HFFc6 (cell line): ENCODE measurements at regions not wholly inside any gene's neighbourhood (a gene's known extent, or its start where the extent isn't known, plus 50 kb on each side); places are given as distances from the start of the nearest gene placed in this dataset.

ENCODE experiments used
- DNase-seq: peaks from one replicate; pipeline ENCODE4 v3.0.0-alpha.2; 2018
- H3K27ac Mint-ChIP-seq: 2 replicates; pipeline ENCODE4 v1.8.0; 2020; ENCODE audit warnings: mild to moderate bottlenecking, mixed read lengths
- H3K27me3 Mint-ChIP-seq: 2 replicates; pipeline ENCODE4 v1.8.0; 2021; ENCODE audit warnings: mild to moderate bottlenecking, moderate library complexity, mixed read lengths; ENCODE audit not compliant: insufficient read depth
- H3K36me3 Mint-ChIP-seq: 2 replicates; pipeline ENCODE4 v1.8.0; 2021; ENCODE audit warnings: low read depth, mixed read lengths
- H3K4me1 Mint-ChIP-seq: 2 replicates; pipeline ENCODE4 v1.8.0; 2020; ENCODE audit warnings: low read depth, mixed read lengths
- H3K4me3 Mint-ChIP-seq: 2 replicates; pipeline ENCODE4 v1.8.0; 2020; ENCODE audit warnings: mild to moderate bottlenecking, moderate library complexity, mixed read lengths
- H3K9me3 Mint-ChIP-seq: 2 replicates; pipeline ENCODE4 v1.8.0; 2020; ENCODE audit warnings: mild to moderate bottlenecking, mixed read lengths
- CTCF ChIP-seq: fragments of 200-600 bp; sonication (generic); IDR thresholded peaks from 2 replicates; pipeline ENCODE4 v1.5.0; 2021; ENCODE audit warnings: antibody characterized with exemption, mild to moderate bottlenecking

GRCh38 chr6:88246654-88247053 is 80.5 kb upstream of the CNR1 start:
- no peak for DNase-seq
- H3K27me3 Mint-ChIP-seq, result no peaks in the 10 kb centered on the region
- H3K27ac Mint-ChIP-seq, result no peak overlapping the region
- no peaks in the 10 kb centered on the region for H3K4me1 Mint-ChIP-seq
- 0 out of 2 replicates have a peak, but pooled peaks cover 3% of the 10 kb centered on the region for H3K36me3 Mint-ChIP-seq
- TF ChIP-seq CTCF, result no peak
- no peak overlapping the region for H3K4me3 Mint-ChIP-seq
- H3K9me3 Mint-ChIP-seq, result peaks cover 25% of the 10 kb centered on the region

- Mint-ChIP-seq H3K36me3 (0 out of 2 replicates have a peak, but pooled peaks cover 3% of the 10 kb centered on the region), H3K27ac (no peak overlapping the region), H3K4me3 (no peak overlapping the region), H3K9me3 (peaks cover 25% of the 10 kb centered on the region), H3K27me3 (no peaks in the 10 kb centered on the region), H3K4me1 (no peaks in the 10 kb centered on the region)
- TF ChIP-seq CTCF, result no peak
- DNase-seq, result no peak
These were observed 78.6 kb upstream of the CNR1 start for GRCh38 chr6:88244721-88245120.

- no peaks in the 10 kb centered on the region for H3K4me1 Mint-ChIP-seq
These were observed 72.8 kb upstream of the CNR1 start for GRCh38 chr6:88238901-88239300.

GRCh38 chr6:88238065-88238464 is 71.9 kb upstream of the CNR1 start:
- no peak for TF ChIP-seq CTCF
- peaks cover 29% of the 10 kb centered on the region for H3K9me3 Mint-ChIP-seq
- H3K4me1 Mint-ChIP-seq, result no peaks in the 10 kb centered on the region
- H3K4me3 Mint-ChIP-seq, result no peak overlapping the region
- H3K27ac Mint-ChIP-seq, result no peak overlapping the region
- no peaks in the 10 kb centered on the region for H3K27me3 Mint-ChIP-seq
- no peak for DNase-seq
- H3K36me3 Mint-ChIP-seq, result 0 out of 2 replicates have a peak, but pooled peaks cover 3% of the 10 kb centered on the region

More at GRCh38 chr6:88238901-88239300, 72.8 kb upstream of the CNR1 start:
- H3K36me3 Mint-ChIP-seq, result 0 out of 2 replicates have a peak, but pooled peaks cover 3% of the 10 kb centered on the region
- H3K4me3 Mint-ChIP-seq, result no peak overlapping the region
- H3K27ac Mint-ChIP-seq, result no peak overlapping the region
- no peak for TF ChIP-seq CTCF
- peaks cover 23% of the 10 kb centered on the region for H3K9me3 Mint-ChIP-seq
- DNase-seq, result no peak
- H3K27me3 Mint-ChIP-seq, result no peaks in the 10 kb centered on the region

GRCh38 chr6:88236612-88237360 is 70.6 kb upstream of the CNR1 start:
- TF ChIP-seq CTCF, result no peak
- H3K27me3 Mint-ChIP-seq, result no peaks in the 10 kb centered on the region
- H3K36me3 Mint-ChIP-seq, result no peaks in the 10 kb centered on the region
- no peak for DNase-seq
- no peak overlapping the region for H3K4me3 Mint-ChIP-seq
- H3K9me3 Mint-ChIP-seq, result peaks cover 32% of the 10 kb centered on the region
- no peaks in the 10 kb centered on the region for H3K4me1 Mint-ChIP-seq
- H3K27ac Mint-ChIP-seq, result no peak overlapping the region
